K562 (cell line): ENCODE measurements at regions not wholly inside any gene's neighbourhood (a gene's known extent, or its start where the extent isn't known, plus 50 kb on each side); places are given as distances from the start of the nearest gene placed in this dataset.

Experiments used
- ATAC-seq: fragments of 200-7000 bp; cut with Tn5 transposase; 3 replicates; pipeline ENCODE4 v1.9.1; 2020; ENCODE audit warnings: moderate library complexity
- BruUV-seq: library from RNA; stranded (reverse); fragments of 400-500 nt; replicated peaks from 2 replicates; lab custom pipeline; 2021; lab: Mats Ljungman, UMichigan
- CTCF ChIA-PET: fragments of 300-600 bp; formaldehyde crosslinking; extraction: SDS; loops from one replicate; lab custom pipeline; 2021; ENCODE audit warnings: low intra/inter-chr PET ratio; lab: Yijun Ruan, JAX
- POLR2A ChIA-PET: fragments of 300-600, 350-650 bp; sonication (Branson Sonifier 250); formaldehyde crosslinking; extraction: SDS; loops from one replicate; lab custom pipeline; 2021; ENCODE audit warnings: antibody characterized with exemption, inconsistent platforms; lab: Yijun Ruan, JAX
- DNase-seq, 4 experiments: peaks; one replicate each; pipeline versions ENCODE4 v3.0.0 to v3.0.0-alpha.2; 2011 to 2018; ENCODE audit warnings: low spot score in 3 of 4, mixed read lengths in 3 of 4; ENCODE audit errors: extremely low read depth in 1 of 4
- FAIRE-seq: peaks from 2 replicates; lab custom pipeline; 2011; peaks lifted over from hg19 to GRCh38; lab: Jason Lieb, UNC
- H2AFZ ChIP-seq: 2 replicates; pipeline ENCODE4 v1.6.0; 2011; ENCODE audit warnings: low read depth, low read length, control low read depth, inconsistent platforms
- H3K27ac ChIP-seq: fragments of 200-600 bp; 3 replicates; pipeline ENCODE4 v1.8.0; 2011; ENCODE audit warnings: low read depth, mild to moderate bottlenecking, control low read depth, inconsistent platforms, low read length, moderate library complexity, mixed read lengths; ENCODE audit errors: extremely low read depth
- H3K27me3 ChIP-seq, 2 experiments: fragments of 300-600 bp in 1 of 2; 2 replicates in 1 of 2; 3 replicates in 1 of 2; pipeline versions ENCODE4 v1.6.0 to v1.8.0; 2011; ENCODE audit warnings: inconsistent platforms in 2 of 2, low read length in 2 of 2, mild to moderate bottlenecking in 1 of 2, mixed read lengths in 1 of 2, moderate library complexity in 1 of 2; ENCODE audit not compliant: control insufficient read depth in 2 of 2, insufficient read depth in 2 of 2
- H3K36me3 ChIP-seq: fragments of 300-600 bp; 3 replicates; pipeline ENCODE4 v1.8.0; 2011; ENCODE audit warnings: mild to moderate bottlenecking, low read length, inconsistent platforms; ENCODE audit not compliant: control insufficient read depth, insufficient read depth
- H3K4me1 ChIP-seq, 2 experiments: fragments of 200-600 bp in 1 of 2; replicated peaks in 1 of 2; 2 replicates in 1 of 2; 3 replicates in 1 of 2; pipeline versions ENCODE4 v1.5.1 to v1.8.0; 2011; ENCODE audit warnings: inconsistent platforms in 2 of 2, low read length in 2 of 2, mild to moderate bottlenecking in 1 of 2, mixed read lengths in 1 of 2, moderate library complexity in 1 of 2; ENCODE audit not compliant: control insufficient read depth in 2 of 2, insufficient read depth in 2 of 2
- H3K4me2 ChIP-seq: 2 replicates; pipeline ENCODE4 v1.6.1; 2011; ENCODE audit warnings: low read length, control low read depth, inconsistent platforms, mixed read lengths; ENCODE audit not compliant: insufficient read depth
- H3K4me3 ChIP-seq: fragments of 200-600 bp; sonication (generic), shearing (Covaris generic); 2 replicates; pipeline ENCODE4 v1.5.1; 2016; ENCODE audit warnings: control low read depth, inconsistent platforms
- H3K79me2 ChIP-seq: fragments of 200-600 bp; 3 replicates; pipeline ENCODE4 v1.8.0; 2011; ENCODE audit warnings: low read length, inconsistent platforms; ENCODE audit not compliant: control insufficient read depth, insufficient read depth
- H3K9ac ChIP-seq, 2 experiments: 2 replicates each; pipeline versions ENCODE4 v1.6.0 to v1.6.1; 2011; ENCODE audit warnings: low read depth in 2 of 2, low read length in 2 of 2, control low read depth in 1 of 2, inconsistent platforms in 1 of 2, mild to moderate bottlenecking in 1 of 2, mixed read lengths in 1 of 2; ENCODE audit not compliant: insufficient read depth in 1 of 2
- H3K9me1 ChIP-seq: one replicate; pipeline ENCODE4 v1.6.0; 2011; ENCODE audit warnings: inconsistent platforms, mild to moderate bottlenecking, low read length, moderate library complexity; ENCODE audit not compliant: control insufficient read depth, insufficient read depth
- H3K9me3 ChIP-seq: replicated peaks from 2 replicates; pipeline ENCODE4 v1.5.1; 2011; ENCODE audit warnings: low read depth, low read length, inconsistent platforms; ENCODE audit not compliant: control insufficient read depth, insufficient read depth
- H4K20me1 ChIP-seq: replicated peaks from 2 replicates; pipeline ENCODE4 v1.6.1; 2011; ENCODE audit warnings: low read length, inconsistent platforms, mixed read lengths; ENCODE audit not compliant: control insufficient read depth, insufficient read depth
- BDP1 ChIP-seq: IDR thresholded peaks from 3 replicates; pipeline ENCODE4 v1.6.1; 2011; ENCODE audit not compliant: insufficient read length, insufficient read depth
- C11orf30 ChIP-seq: fragments of 450-650 bp; IDR thresholded peaks from 2 replicates; pipeline ENCODE4 v1.6.1; 2016; ENCODE audit warnings: low read depth, mild to moderate bottlenecking
- E2F5 ChIP-seq: sonication (generic); formaldehyde crosslinking; IDR thresholded peaks from 2 replicates; pipeline ENCODE4 v1.8.0; 2022; ENCODE audit warnings: mild to moderate bottlenecking, missing genetic modification reagents
- HES1 ChIP-seq: fragments of 450-650 bp; IDR thresholded peaks from 2 replicates; pipeline ENCODE4 v1.6.1; 2016; ENCODE audit warnings: low read depth, mild to moderate bottlenecking, moderate library complexity
- HMGXB4 ChIP-seq: sonication (generic); formaldehyde crosslinking; IDR thresholded peaks from 2 replicates; pipeline ENCODE4 v1.8.1; 2023; ENCODE audit warnings: mild to moderate bottlenecking, missing genetic modification reagents
- MTA2 ChIP-seq: fragments of 450-650 bp; IDR thresholded peaks from 2 replicates; pipeline ENCODE4 v1.6.1; 2016; ENCODE audit warnings: low read depth
- MXD1 ChIP-seq: fragments of 250-450 bp; sonication (Bioruptor Pico); IDR thresholded peaks from 2 replicates; pipeline ENCODE4 v1.8.0; 2021; ENCODE audit warnings: borderline replicate concordance, mild to moderate bottlenecking, moderate library complexity; ENCODE audit not compliant: poor library complexity, severe bottlenecking
- MYBL2 ChIP-seq, 2 experiments: fragments of 450-650 bp in 1 of 2; sonication (generic) in 1 of 2; formaldehyde crosslinking in 1 of 2; IDR thresholded peaks; 2 replicates each; pipeline versions ENCODE4 v1.6.1 to v1.8.1; 2017 to 2022; ENCODE audit warnings: borderline replicate concordance in 1 of 2, inconsistent platforms in 1 of 2, low read depth in 1 of 2, mild to moderate bottlenecking in 1 of 2, missing genetic modification reagents in 1 of 2, moderate library complexity in 1 of 2
- NFE2L1 ChIP-seq: fragments of 450-650 bp; IDR thresholded peaks from 2 replicates; pipeline ENCODE4 v1.6.1; 2016; ENCODE audit warnings: missing genetic modification characterization, low read depth, mild to moderate bottlenecking, missing compliant biosample characterization, moderate library complexity, borderline replicate concordance
- NFIX ChIP-seq: fragments of 250-450 bp; sonication (Bioruptor Pico); IDR thresholded peaks from 2 replicates; pipeline ENCODE4 v1.4.0; 2020; ENCODE audit warnings: low read depth, mild to moderate bottlenecking, moderate library complexity
- PKNOX1 ChIP-seq: fragments of 450-650 bp; IDR thresholded peaks from 2 replicates; pipeline ENCODE4 v1.6.1; 2016
- SIRT6 ChIP-seq: IDR thresholded peaks from one replicate; pipeline ENCODE4 v1.6.1; 2012; ENCODE audit warnings: low read depth, mild to moderate bottlenecking, control low read depth, inconsistent platforms, low read length, moderate library complexity
- TBP ChIP-seq: optimal IDR thresholded peaks from 2 replicates; pipeline ENCODE3; 2011; ENCODE audit warnings: low read depth, low read length, improper control_type of control experiment
- ZFP36 ChIP-seq: fragments of 150-350 bp; IDR thresholded peaks from 2 replicates; pipeline ENCODE4 v1.6.1; 2018; ENCODE audit warnings: low read length, low read depth; ENCODE audit not compliant: partially characterized antibody
- ZNF146 ChIP-seq: IDR thresholded peaks from one replicate; pipeline ENCODE4 v1.6.1; 2018; ENCODE audit warnings: missing compliant biosample characterization; ENCODE audit not compliant: unreplicated experiment
- ZNF436 ChIP-seq: fragments of 250-450, 450-650 bp; sonication (Bioruptor Pico); formaldehyde crosslinking; IDR thresholded peaks from 2 replicates; pipeline ENCODE4 v1.7.0; 2020; ENCODE audit warnings: mild to moderate bottlenecking
- ZNF445 ChIP-seq: fragments of 250-450 bp; sonication (Bioruptor Pico); IDR thresholded peaks from 2 replicates; pipeline ENCODE4 v1.4.0; 2020; ENCODE audit warnings: low read depth, mild to moderate bottlenecking, moderate library complexity
- ZNF76 ChIP-seq: fragments of 250-450 bp; sonication (Bioruptor Pico); IDR thresholded peaks from 2 replicates; pipeline ENCODE4 v1.4.0; 2020; ENCODE audit warnings: mild to moderate bottlenecking, moderate library complexity, borderline replicate concordance
- ZZZ3 ChIP-seq: fragments of 450-650 bp; IDR thresholded peaks from 2 replicates; pipeline ENCODE4 v1.6.1; 2016; ENCODE audit warnings: antibody characterized with exemption, mild to moderate bottlenecking, moderate library complexity
- WGBS: fragments of 100-300 bp; shearing (Covaris generic); methylation state at CpG from one replicate; pipeline ENCODE4 v1.1.6; 2016; ENCODE audit warnings: low coverage, mixed read lengths; ENCODE audit not compliant: insufficient coverage; ENCODE audit errors: missing lambda C conversion rate; 5-methylcytosine and 5-hydroxymethylcytosine counted together
- in situ Hi-C: fragments of 300-500 bp; cut with MboI; formaldehyde crosslinking; loops from 4 replicates; pipeline ENCODE4 v1.15.0; 2018; ENCODE audit warnings: inconsistent platforms, mixed read lengths
- intact Hi-C: fragments of 100-400 bp; cut with micrococcal nuclease; formaldehyde crosslinking; loops from 2 replicates; pipeline ENCODE4 v1.14.2; 2022

- Histone ChIP-seq H3K4me2 (no peak overlapping the region), H3K79me2 (no peaks in the 10 kb centered on the region), H3K27ac (no peak overlapping the region), H4K20me1 (no peaks in the 10 kb centered on the region), H3K36me3 (no peaks in the 10 kb centered on the region), H3K27me3 (no peaks in the 10 kb centered on the region), H3K9ac (no peak overlapping the region), H3K4me1 (no peaks in the 10 kb centered on the region), H3K9me3 (no peaks in the 10 kb centered on the region), H3K9me1 (no peaks in the 10 kb centered on the region), H3K4me3 (no peak overlapping the region), H2AFZ (no peak overlapping the region)
- TF ChIP-seq SIRT6 (no peak), NFE2L1 (tag) (no peak), MXD1 (no peak), HES1 (no peak), BDP1 (no peak), MTA2 (no peak), ZZZ3 (no peak), HMGXB4 (CRISPR knock-in tag) (no peak), NFIX (no peak), ZNF146 (CRISPR knock-in tag) (no peak), ZNF76 (no peak), ZFP36 (no peak), TBP (no peak), MYBL2 (IDR thresholded peaks at IDR 0.05; ENCODE audit: low read depth) (no peak), MYBL2 (CRISPR knock-in tag; IDR thresholded peaks at IDR 0.05; ENCODE audit: borderline replicate concordance) (no peak), ZNF445 (CRISPR knock-in tag) (no peak), PKNOX1 (no peak), ZNF436 (CRISPR knock-in tag) (no peak), E2F5 (CRISPR knock-in tag) (no peak), C11orf30 (no peak)
- in situ Hi-C loops (no loop called here), intact Hi-C loops (no loop called here)
- ChIA-PET POLR2A (no interaction called here), CTCF (no interaction called here)
- 3% methylated on average over 5 of the region's 5 CpGs for WGBS
- no peak for FAIRE-seq
- ATAC-seq, result no peak
- no TSS peak for BruUV-seq
- no peak for DNase-seq
Observed at GRCh38 chr2:228763379-228763981, 507.6 kb downstream of the PID1 start.
